GM12878 (cell line): ENCODE measurements at regions not wholly inside any gene's neighbourhood (a gene's known extent, or its start where the extent isn't known, plus 50 kb on each side); places are given as distances from the start of the nearest gene placed in this dataset.

Experiments used
- ATAC-seq: fragments of 200-7000 bp; cut with Tn5 transposase; 3 replicates; pipeline ENCODE4 v1.9.1; 2020; ENCODE audit warnings: mild to moderate bottlenecking, moderate library complexity
- BruUV-seq: library from RNA; stranded (reverse); fragments of 400-500 nt; replicated peaks from 2 replicates; lab custom pipeline; 2021; lab: Mats Ljungman, UMichigan
- CTCF ChIA-PET: fragments of 300-600 bp; sonication (Branson Sonifier 250); formaldehyde crosslinking; extraction: SDS; loops from one replicate; lab custom pipeline; 2021; ENCODE audit warnings: inconsistent platforms; lab: Yijun Ruan, JAX
- POLR2A ChIA-PET: fragments of 350-600 bp; formaldehyde crosslinking; extraction: SDS; loops from one replicate; lab custom pipeline; 2021; ENCODE audit warnings: inconsistent platforms; lab: Charles Lee
- RAD21 ChIA-PET: fragments of 300-600 bp; sonication (Branson Sonifier 250); formaldehyde crosslinking; loops from one replicate; lab custom pipeline; 2023; ENCODE audit warnings: antibody characterized with exemption; ENCODE audit not compliant: unreplicated experiment; lab: Charles Lee
- SMC1A ChIA-PET: fragments of 300-600 bp; sonication (Branson Sonifier 250); formaldehyde crosslinking; loops from one replicate; lab custom pipeline; 2023; ENCODE audit not compliant: unreplicated experiment, uncharacterized antibody; lab: Charles Lee
- DNase-seq: peaks from one replicate; pipeline ENCODE4 v3.0.0-alpha.2; 2011; ENCODE audit warnings: low read depth, low spot score
- FAIRE-seq: peaks from 3 replicates; lab custom pipeline; 2011; peaks lifted over from hg19 to GRCh38; lab: Jason Lieb, UNC
- H2AFZ ChIP-seq: 2 replicates; pipeline ENCODE4 v1.6.0; 2011; ENCODE audit warnings: low read depth, low read length, control low read depth; ENCODE audit not compliant: control insufficient read depth
- H3K27ac ChIP-seq: 2 replicates; pipeline ENCODE4 v1.5.1; 2011; ENCODE audit warnings: control low read depth; ENCODE audit not compliant: control insufficient read depth, insufficient read depth
- H3K27me3 ChIP-seq, 2 experiments: replicated peaks in 1 of 2; 2 replicates each; pipeline versions ENCODE4 v1.6.0 to v1.6.1; 2011; ENCODE audit warnings: low read length in 1 of 2; ENCODE audit not compliant: control insufficient read depth in 2 of 2, insufficient read depth in 2 of 2
- H3K36me3 ChIP-seq, 2 experiments: 2 replicates each; pipeline ENCODE4 v1.5.1; 2011; ENCODE audit warnings: low read length in 1 of 2; ENCODE audit not compliant: control insufficient read depth in 2 of 2, insufficient read depth in 2 of 2
- H3K4me1 ChIP-seq: 2 replicates; pipeline ENCODE4 v1.6.1; 2011; ENCODE audit warnings: mild to moderate bottlenecking, low read length, moderate library complexity, mixed read lengths; ENCODE audit not compliant: control insufficient read depth, insufficient read depth
- H3K4me2 ChIP-seq: 2 replicates; pipeline ENCODE4 v1.6.0; 2011; ENCODE audit warnings: control low read depth; ENCODE audit not compliant: control insufficient read depth, insufficient read depth
- H3K4me3 ChIP-seq: fragments of 200-600 bp; sonication (generic); 2 replicates; pipeline ENCODE4 v1.5.1; 2016
- H3K79me2 ChIP-seq: 2 replicates; pipeline ENCODE4 v1.6.0; 2011; ENCODE audit warnings: low read length; ENCODE audit not compliant: control insufficient read depth, insufficient read depth
- H3K9ac ChIP-seq: 2 replicates; pipeline ENCODE4 v1.8.0; 2011; ENCODE audit warnings: low read length, control low read depth, mixed read lengths; ENCODE audit not compliant: control insufficient read depth, insufficient read depth
- H3K9me3 ChIP-seq: replicated peaks from 3 replicates; pipeline ENCODE4 v1.5.1; 2011; ENCODE audit warnings: mild to moderate bottlenecking, low read length; ENCODE audit not compliant: control insufficient read depth, insufficient read depth
- H4K20me1 ChIP-seq: 2 replicates; pipeline ENCODE4 v1.6.0; 2011; ENCODE audit not compliant: control insufficient read depth, insufficient read depth
- ATF3 ChIP-seq: IDR thresholded peaks from 2 replicates; pipeline ENCODE4 v1.6.1; 2011; ENCODE audit warnings: low read depth, mild to moderate bottlenecking, low read length, moderate library complexity, borderline replicate concordance; ENCODE audit errors: extremely low read depth
- BACH1 ChIP-seq: fragments of 450-650 bp; IDR thresholded peaks from 2 replicates; pipeline ENCODE4 v1.6.1; 2017; ENCODE audit warnings: mild to moderate bottlenecking, borderline replicate concordance
- CBX3 ChIP-seq: fragments of 200-600 bp; sonication (generic); IDR thresholded peaks from 2 replicates; pipeline ENCODE4 v1.6.1; 2016; ENCODE audit warnings: low read depth, borderline replicate concordance
- E2F8 ChIP-seq: fragments of 450-650 bp; IDR thresholded peaks from 2 replicates; pipeline ENCODE4 v1.6.1; 2018; ENCODE audit warnings: mild to moderate bottlenecking, low read depth, moderate library complexity; ENCODE audit not compliant: partially characterized antibody
- ELK1 ChIP-seq: IDR thresholded peaks from 2 replicates; pipeline ENCODE4 v1.6.1; 2012; ENCODE audit warnings: low read depth, low read length, improper control_type of control experiment
- JUND ChIP-seq: IDR thresholded peaks from 2 replicates; pipeline ENCODE4 v1.6.1; 2012; ENCODE audit warnings: low read depth, mild to moderate bottlenecking, low read length, improper control_type of control experiment, moderate library complexity
- MAX ChIP-seq: IDR thresholded peaks from 2 replicates; pipeline ENCODE4 v1.6.1; 2012; ENCODE audit warnings: low read depth, low read length, improper control_type of control experiment
- MTA3 ChIP-seq: IDR thresholded peaks from 2 replicates; pipeline ENCODE4 v1.6.1; 2012; ENCODE audit warnings: low read length, inconsistent platforms, borderline replicate concordance
- NR2C1 ChIP-seq: fragments of 450-650 bp; IDR thresholded peaks from 2 replicates; pipeline ENCODE4 v1.6.1; 2017; ENCODE audit warnings: antibody characterized with exemption, mild to moderate bottlenecking, moderate library complexity
- RAD51 ChIP-seq: fragments of 450-650 bp; IDR thresholded peaks from 2 replicates; pipeline ENCODE4 v1.6.1; 2016; ENCODE audit warnings: moderate library complexity, mild to moderate bottlenecking, inconsistent platforms
- TCF12 ChIP-seq: IDR thresholded peaks from 2 replicates; pipeline ENCODE4 v1.6.1; 2011; ENCODE audit warnings: low read depth, mild to moderate bottlenecking, low read length
- TCF3 ChIP-seq: IDR thresholded peaks from 2 replicates; pipeline ENCODE4 v1.6.1; 2012; ENCODE audit warnings: low read depth, mild to moderate bottlenecking, low read length, borderline replicate concordance; ENCODE audit not compliant: insufficient read depth
- YBX1 ChIP-seq: fragments of 450-650 bp; IDR thresholded peaks from 2 replicates; pipeline ENCODE4 v1.6.1; 2016; ENCODE audit warnings: antibody characterized with exemption
- ZNF217 ChIP-seq: fragments of 450-650 bp; IDR thresholded peaks from 2 replicates; pipeline ENCODE4 v1.6.1; 2017; ENCODE audit warnings: antibody characterized with exemption, mild to moderate bottlenecking
- ZNF687 ChIP-seq: fragments of 450-650 bp; IDR thresholded peaks from 2 replicates; pipeline ENCODE4 v1.6.1; 2017; ENCODE audit warnings: mild to moderate bottlenecking, moderate library complexity
- WGBS: methylation state at CpG from one replicate; pipeline ENCODE4 v1.1.6; 2016; ENCODE audit warnings: low lambda C conversion rate; ENCODE audit not compliant: insufficient replicate concordance, insufficient coverage; ENCODE audit errors: missing lambda C conversion rate; 5-methylcytosine and 5-hydroxymethylcytosine counted together
- in situ Hi-C: fragments of 300-500 bp; cut with MboI; formaldehyde crosslinking; loops from 9 replicates; pipeline ENCODE4 v1.14.3; 2018; ENCODE audit warnings: mixed read lengths
- intact Hi-C: fragments of 100-400 bp; cut with micrococcal nuclease; formaldehyde crosslinking; loops from one replicate; pipeline ENCODE4 v1.14.2; 2022; ENCODE audit not compliant: unreplicated experiment

GRCh38 chr11:70605468-70605815 lies 207.1 kb downstream of the CTTN start (continued):
- TF ChIP-seq ZNF687 (no peak), TCF3 (no peak)
- TF ChIP-seq, all 136 proteins: peak for 0

- ChIA-PET SMC1A (no interaction called here), POLR2A (no interaction called here), RAD21 (no interaction called here), CTCF (no interaction called here)
- H3K9ac ChIP-seq = no peak overlapping the region
- H3K9me3 ChIP-seq = no peaks in the 10 kb centered on the region
- in situ Hi-C loops (no loop called here), intact Hi-C loops (no loop called here)
- no peaks in the 10 kb centered on the region for H3K4me1 ChIP-seq
- 0% methylated on average over 5 of the region's 5 CpGs for WGBS
- H3K79me2 ChIP-seq = no peaks in the 10 kb centered on the region
- no peaks in the 10 kb centered on the region for H4K20me1 ChIP-seq
- H3K27me3 ChIP-seq = peaks cover 0 to 2% of the 10 kb centered on the region in 2 experiments; a peak in 1 of 4 replicates
- H3K36me3 ChIP-seq = no peaks in the 10 kb centered on the region
- no peak overlapping the region for H3K27ac ChIP-seq
- no peak for FAIRE-seq
- no peak overlapping the region for H3K4me3 ChIP-seq
- BruUV-seq = no TSS peak
- ATAC-seq = no peak
- no peak overlapping the region for H2AFZ ChIP-seq
- DNase-seq = no peak
- H3K4me2 ChIP-seq = no peak overlapping the region
- TF ChIP-seq ELK1 (no peak), ZNF217 (no peak), MAX (no peak), MTA3 (no peak), JUND (no peak), TCF12 (no peak), YBX1 (no peak), RAD51 (no peak), ATF3 (no peak), CBX3 (no peak), BACH1 (no peak), E2F8 (no peak), NR2C1 (no peak)
Measured at GRCh38 chr11:70605846-70606245, 207.5 kb downstream of the CTTN start.
